ENCODE measurements at regions not wholly inside any gene's neighbourhood (a gene's known extent, or its start where the extent isn't known, plus 50 kb on each side); places are given as distances from the start of the nearest gene placed in this dataset.
"Not testable (repeated sequence)": the region's sequence is repeated elsewhere in the genome, so short reads cannot be mapped to it uniquely, and the experiment has no call there.

- no peak for DNase-seq
These were observed 90.3 kb downstream of the PLXNA1 start for GRCh38 chr3:127072971-127073783.

- DNase-seq: no peak
These were observed 91.3 kb downstream of the PLXNA1 start for GRCh38 chr3:127073941-127074820.

GRCh38 chr3:127074900-127075360 lies 92.0 kb downstream of the PLXNA1 start:
- no peak for DNase-seq

GRCh38 chr3:127076166-127076992 lies 93.5 kb downstream of the PLXNA1 start:
- not testable (repeated sequence) for DNase-seq

GRCh38 chr3:127077068-127077467 lies 94.2 kb downstream of the PLXNA1 start:
- DNase-seq: no peak

GRCh38 chr3:127077505-127078064 lies 94.7 kb downstream of the PLXNA1 start:
- DNase-seq: no peak

- DNase-seq: no peak
These were observed 95.7 kb downstream of the PLXNA1 start for GRCh38 chr3:127078626-127079025.

- DNase-seq: no peak
These were observed 96.3 kb downstream of the PLXNA1 start for GRCh38 chr3:127079211-127079610.

GRCh38 chr3:127081001-127081720 lies 98.2 kb downstream of the PLXNA1 start:
- DNase-seq: no peak

- DNase-seq: no peak
These were observed 99.2 kb downstream of the PLXNA1 start for GRCh38 chr3:127082066-127082465.

- DNase-seq: no peak
These were observed 101.0 kb downstream of the PLXNA1 start for GRCh38 chr3:127083778-127084397.

GRCh38 chr3:127084401-127084990 lies 101.6 kb downstream of the PLXNA1 start:
- DNase-seq: no peak

GRCh38 chr3:127085576-127085975 lies 102.7 kb downstream of the PLXNA1 start:
- no peak for DNase-seq

- DNase-seq: not testable (repeated sequence)
These were observed 103.7 kb downstream of the PLXNA1 start for GRCh38 chr3:127086591-127086990.

GRCh38 chr3:127087441-127087840 lies 104.5 kb downstream of the PLXNA1 start:
- no peak for DNase-seq

- DNase-seq: no peak
These were observed 104.2 kb upstream of the PRR23E start for GRCh38 chr3:127088511-127089351.

- no peak for DNase-seq
These were observed 103.3 kb upstream of the PRR23E start for GRCh38 chr3:127089486-127090145.

GRCh38 chr3:127090218-127091160 lies 102.4 kb upstream of the PRR23E start:
- DNase-seq: no peak

Measured in NCI-H1105 treated with DMSO at 0.1 percent for 48 hours (cell line).